ENCODE measurements at regions not wholly inside any gene's neighbourhood (a gene's known extent, or its start where the extent isn't known, plus 50 kb on each side); places are given as distances from the start of the nearest gene placed in this dataset.

- TF ChIP-seq CTCF (IDR thresholded peaks at IDR 0.05; ENCODE audit: insufficient read depth, low read length) (no peak), POLR2AphosphoS5 (IDR thresholded peaks at IDR 0.05; ENCODE audit: low read depth) (no peak), GABPA (IDR thresholded peaks at IDR 0.05; ENCODE audit: low read depth) (no peak)
Measured at GRCh38 chr3:124444896-124445295, 285.4 kb upstream of the UMPS start.
